ENCODE measurements at regions not wholly inside any gene's neighbourhood (a gene's known extent, or its start where the extent isn't known, plus 50 kb on each side); places are given as distances from the start of the nearest gene placed in this dataset.

- no peaks in the 10 kb centered on the region for H3K27me3 ChIP-seq
- H3K4me3 ChIP-seq = no peak overlapping the region
- DNase-seq = no peak
Observed at GRCh38 chr12:91972896-91973295, 172.8 kb downstream of the BTG1 start.

GRCh38 chr12:91968777-91969171 lies 176.9 kb downstream of the BTG1 start:
- Histone ChIP-seq H3K36me3 (no peaks in the 10 kb centered on the region), H3K27me3 (no peaks in the 10 kb centered on the region), H3K9me3 (no peaks in the 10 kb centered on the region), H3K4me3 (no peak overlapping the region)
- no peak for DNase-seq

More at GRCh38 chr12:91972896-91973295, 172.8 kb downstream of the BTG1 start:
- no peaks in the 10 kb centered on the region; the same call in 1 of the 2 replicates for H3K9me3 ChIP-seq
- H3K36me3 ChIP-seq = no peaks in the 10 kb centered on the region

GRCh38 chr12:91968076-91968776 lies 177.4 kb downstream of the BTG1 start:
- no peak for DNase-seq
- no peaks in the 10 kb centered on the region for H3K9me3 ChIP-seq
- H3K27me3 ChIP-seq = no peaks in the 10 kb centered on the region
- H3K4me3 ChIP-seq = no peak overlapping the region
- H3K36me3 ChIP-seq = no peaks in the 10 kb centered on the region

- Histone ChIP-seq H3K27me3 (no peaks in the 10 kb centered on the region), H3K4me3 (no peak overlapping the region), H3K9me3 (no peaks in the 10 kb centered on the region), H3K36me3 (no peaks in the 10 kb centered on the region)
- DNase-seq = no peak
Observed at GRCh38 chr12:91967590-91967989, 178.1 kb downstream of the BTG1 start.

- no peaks in the 10 kb centered on the region for H3K27me3 ChIP-seq
Observed at GRCh38 chr12:91965781-91966180, 179.9 kb downstream of the BTG1 start.

GRCh38 chr12:91964501-91964900 lies 181.1 kb downstream of the BTG1 start:
- H3K36me3 ChIP-seq = no peaks in the 10 kb centered on the region
- no peak overlapping the region for H3K4me3 ChIP-seq
- H3K27me3 ChIP-seq = no peaks in the 10 kb centered on the region
- no peak for DNase-seq
- H3K9me3 ChIP-seq = no peaks in the 10 kb centered on the region

More at GRCh38 chr12:91965781-91966180, 179.9 kb downstream of the BTG1 start:
- Histone ChIP-seq H3K9me3 (no peaks in the 10 kb centered on the region), H3K4me3 (no peak overlapping the region), H3K36me3 (no peaks in the 10 kb centered on the region)
- DNase-seq = no peak

- H3K4me3 ChIP-seq = no peak overlapping the region
- no peak for DNase-seq
- no peaks in the 10 kb centered on the region for H3K9me3 ChIP-seq
- no peaks in the 10 kb centered on the region for H3K27me3 ChIP-seq
- no peaks in the 10 kb centered on the region for H3K36me3 ChIP-seq
Observed at GRCh38 chr12:91959220-91959619, 186.4 kb downstream of the BTG1 start.

- H3K4me3 ChIP-seq = no peak overlapping the region
- no peaks in the 10 kb centered on the region for H3K9me3 ChIP-seq
- no peaks in the 10 kb centered on the region for H3K36me3 ChIP-seq
- DNase-seq = no peak
- no peaks in the 10 kb centered on the region for H3K27me3 ChIP-seq
Observed at GRCh38 chr12:91958816-91959215, 186.8 kb downstream of the BTG1 start.

GRCh38 chr12:91954747-91955146 lies 190.9 kb downstream of the BTG1 start:
- no peak for DNase-seq
- no peaks in the 10 kb centered on the region for H3K9me3 ChIP-seq
- H3K27me3 ChIP-seq = no peaks in the 10 kb centered on the region
- no peaks in the 10 kb centered on the region for H3K36me3 ChIP-seq
- no peak overlapping the region for H3K4me3 ChIP-seq

- no peaks in the 10 kb centered on the region for H3K9me3 ChIP-seq
- DNase-seq = no peak
- no peaks in the 10 kb centered on the region for H3K27me3 ChIP-seq
- H3K4me3 ChIP-seq = no peak overlapping the region
- H3K36me3 ChIP-seq = no peaks in the 10 kb centered on the region
Observed at GRCh38 chr12:91954326-91954725, 191.3 kb downstream of the BTG1 start.

GRCh38 chr12:91952916-91953315 lies 192.7 kb downstream of the BTG1 start:
- no peak for DNase-seq
- Histone ChIP-seq H3K36me3 (no peaks in the 10 kb centered on the region), H3K4me3 (no peak overlapping the region), H3K27me3 (no peaks in the 10 kb centered on the region), H3K9me3 (no peaks in the 10 kb centered on the region)

- no peaks in the 10 kb centered on the region for H3K27me3 ChIP-seq
- H3K9me3 ChIP-seq = no peaks in the 10 kb centered on the region
- no peak overlapping the region for H3K4me3 ChIP-seq
- no peak for DNase-seq
- H3K36me3 ChIP-seq = no peaks in the 10 kb centered on the region
Observed at GRCh38 chr12:91951571-91951970, 194.1 kb downstream of the BTG1 start.

- no peak overlapping the region for H3K4me3 ChIP-seq
- H3K36me3 ChIP-seq = no peaks in the 10 kb centered on the region
- no peaks in the 10 kb centered on the region for H3K9me3 ChIP-seq
- H3K27me3 ChIP-seq = no peaks in the 10 kb centered on the region
- DNase-seq = no peak
Observed at GRCh38 chr12:91948504-91948903, 197.1 kb downstream of the BTG1 start.

GRCh38 chr12:91947459-91947858 lies 198.2 kb downstream of the BTG1 start:
- DNase-seq = no peak
- no peaks in the 10 kb centered on the region for H3K36me3 ChIP-seq

GRCh38 chr12:91944637-91945036 lies 201.0 kb downstream of the BTG1 start:
- no peaks in the 10 kb centered on the region for H3K27me3 ChIP-seq

More at GRCh38 chr12:91947459-91947858, 198.2 kb downstream of the BTG1 start:
- Histone ChIP-seq H3K27me3 (no peaks in the 10 kb centered on the region), H3K4me3 (no peak overlapping the region), H3K9me3 (no peaks in the 10 kb centered on the region)

GRCh38 chr12:91940826-91941570 lies 204.6 kb downstream of the BTG1 start:
- no peak for DNase-seq
- Histone ChIP-seq H3K9me3 (no peaks in the 10 kb centered on the region), H3K27me3 (no peaks in the 10 kb centered on the region), H3K4me3 (no peak overlapping the region), H3K36me3 (no peaks in the 10 kb centered on the region)

More at GRCh38 chr12:91944637-91945036, 201.0 kb downstream of the BTG1 start:
- no peaks in the 10 kb centered on the region for H3K9me3 ChIP-seq
- H3K4me3 ChIP-seq = no peak overlapping the region
- no peak for DNase-seq
- no peaks in the 10 kb centered on the region for H3K36me3 ChIP-seq

- DNase-seq = no peak
- H3K9me3 ChIP-seq = no peaks in the 10 kb centered on the region
- no peaks in the 10 kb centered on the region for H3K27me3 ChIP-seq
- H3K36me3 ChIP-seq = no peaks in the 10 kb centered on the region
- no peak overlapping the region for H3K4me3 ChIP-seq
Observed at GRCh38 chr12:91940322-91940721, 205.3 kb downstream of the BTG1 start.

- no peak for DNase-seq
- Histone ChIP-seq H3K4me3 (no peak overlapping the region), H3K9me3 (no peaks in the 10 kb centered on the region), H3K36me3 (no peaks in the 10 kb centered on the region), H3K27me3 (no peaks in the 10 kb centered on the region)
Observed at GRCh38 chr12:91937706-91938105, 207.9 kb downstream of the BTG1 start.

Measured in MG63 (cell line).